A673 (cell line): ENCODE measurements at regions not wholly inside any gene's neighbourhood (a gene's known extent, or its start where the extent isn't known, plus 50 kb on each side); places are given as distances from the start of the nearest gene placed in this dataset.

Experiments used
- EZH2 ChIP-seq: fragments of 200-600 bp; sonication (generic); IDR thresholded peaks from 2 replicates; pipeline ENCODE4 v1.6.1; 2017; ENCODE audit warnings: borderline replicate concordance, low read depth, mild to moderate bottlenecking, mixed read lengths, antibody characterized with exemption, low read length; ENCODE audit not compliant: poor library complexity, severe bottlenecking
- TF ChIP-seq, protein P1 (sequence below): fragments of 300-800, 200-600 bp; sonication (generic); conservative IDR thresholded peaks from 2 replicates; pipeline ENCODE4 v1.5.1; 2017; ENCODE audit warnings: low read depth, mild to moderate bottlenecking, antibody characterized with exemption, low read length, moderate library complexity, mixed read lengths

- TF ChIP-seq, protein P1, sequence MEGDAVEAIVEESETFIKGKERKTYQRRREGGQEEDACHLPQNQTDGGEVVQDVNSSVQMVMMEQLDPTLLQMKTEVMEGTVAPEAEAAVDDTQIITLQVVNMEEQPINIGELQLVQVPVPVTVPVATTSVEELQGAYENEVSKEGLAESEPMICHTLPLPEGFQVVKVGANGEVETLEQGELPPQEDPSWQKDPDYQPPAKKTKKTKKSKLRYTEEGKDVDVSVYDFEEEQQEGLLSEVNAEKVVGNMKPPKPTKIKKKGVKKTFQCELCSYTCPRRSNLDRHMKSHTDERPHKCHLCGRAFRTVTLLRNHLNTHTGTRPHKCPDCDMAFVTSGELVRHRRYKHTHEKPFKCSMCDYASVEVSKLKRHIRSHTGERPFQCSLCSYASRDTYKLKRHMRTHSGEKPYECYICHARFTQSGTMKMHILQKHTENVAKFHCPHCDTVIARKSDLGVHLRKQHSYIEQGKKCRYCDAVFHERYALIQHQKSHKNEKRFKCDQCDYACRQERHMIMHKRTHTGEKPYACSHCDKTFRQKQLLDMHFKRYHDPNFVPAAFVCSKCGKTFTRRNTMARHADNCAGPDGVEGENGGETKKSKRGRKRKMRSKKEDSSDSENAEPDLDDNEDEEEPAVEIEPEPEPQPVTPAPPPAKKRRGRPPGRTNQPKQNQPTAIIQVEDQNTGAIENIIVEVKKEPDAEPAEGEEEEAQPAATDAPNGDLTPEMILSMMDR = no peak
- no peak for TF ChIP-seq EZH2
Observed at GRCh38 chr5:158373608-158374395, 514.9 kb upstream of the CLINT1 start.
